Activated CD4-positive, alpha-beta T cell treated with anti-CD3 and anti-CD28 coated beads for 4 hours (primary cell): ENCODE measurements at regions not wholly inside any gene's neighbourhood (a gene's known extent, or its start where the extent isn't known, plus 50 kb on each side); places are given as distances from the start of the nearest gene placed in this dataset.
"Not testable (repeated sequence)": the region's sequence is repeated elsewhere in the genome, so short reads cannot be mapped to it uniquely, and the experiment has no call there.

Source experiments
- DNase-seq, 2 donors: peaks; one replicate each; pipeline ENCODE4 v3.0.0-alpha.2; 2020

GRCh38 chr11:45403521-45403920, 117.4 kb upstream of the SYT13 start:
- not testable (repeated sequence) for DNase-seq

- no peak for DNase-seq
Measured at GRCh38 chr11:45402049-45402630, 116.0 kb upstream of the SYT13 start.

- no peak for DNase-seq
Measured at GRCh38 chr11:45400591-45400990, 114.5 kb upstream of the SYT13 start.

GRCh38 chr11:45399166-45399565, 113.0 kb upstream of the SYT13 start:
- no peak for DNase-seq

- DNase-seq, result no peak
Measured at GRCh38 chr11:45398325-45398724, 112.2 kb upstream of the SYT13 start.

- DNase-seq, result no peak
Measured at GRCh38 chr11:45396394-45396793, 110.3 kb upstream of the SYT13 start.

GRCh38 chr11:45395947-45396346, 109.8 kb upstream of the SYT13 start:
- no peak for DNase-seq

- no peak for DNase-seq
Measured at GRCh38 chr11:45395421-45395820, 109.3 kb upstream of the SYT13 start.

- DNase-seq, result no peak
Measured at GRCh38 chr11:45394294-45395085, 108.3 kb upstream of the SYT13 start.

GRCh38 chr11:45393826-45394225, 107.7 kb upstream of the SYT13 start:
- DNase-seq, result no peak

GRCh38 chr11:45393334-45393733, 107.2 kb upstream of the SYT13 start:
- no peak for DNase-seq

GRCh38 chr11:45392591-45393091, 106.5 kb upstream of the SYT13 start:
- no peak for DNase-seq

GRCh38 chr11:45392154-45392553, 106.0 kb upstream of the SYT13 start:
- no peak for DNase-seq

GRCh38 chr11:45391168-45391850, 105.2 kb upstream of the SYT13 start:
- DNase-seq, result no peak

GRCh38 chr11:45390407-45390806, 104.3 kb upstream of the SYT13 start:
- DNase-seq, result no peak

GRCh38 chr11:45388472-45388871, 102.3 kb upstream of the SYT13 start:
- DNase-seq, result no peak

GRCh38 chr11:45387885-45388284, 101.7 kb upstream of the SYT13 start:
- DNase-seq, result not testable (repeated sequence)

GRCh38 chr11:45386972-45387371, 100.8 kb upstream of the SYT13 start:
- no peak for DNase-seq

GRCh38 chr11:45385844-45386243, 99.7 kb upstream of the SYT13 start:
- no peak for DNase-seq

- DNase-seq, result no peak
Measured at GRCh38 chr11:45385423-45385822, 99.3 kb upstream of the SYT13 start.

GRCh38 chr11:45384711-45385241, 98.6 kb upstream of the SYT13 start:
- DNase-seq, result no peak

GRCh38 chr11:45384016-45384415, 97.9 kb upstream of the SYT13 start:
- no peak for DNase-seq

GRCh38 chr11:45383224-45383623, 97.1 kb upstream of the SYT13 start:
- DNase-seq, result no peak
